ENCODE measurements at regions not wholly inside any gene's neighbourhood (a gene's known extent, or its start where the extent isn't known, plus 50 kb on each side); places are given as distances from the start of the nearest gene placed in this dataset.

DNA sequence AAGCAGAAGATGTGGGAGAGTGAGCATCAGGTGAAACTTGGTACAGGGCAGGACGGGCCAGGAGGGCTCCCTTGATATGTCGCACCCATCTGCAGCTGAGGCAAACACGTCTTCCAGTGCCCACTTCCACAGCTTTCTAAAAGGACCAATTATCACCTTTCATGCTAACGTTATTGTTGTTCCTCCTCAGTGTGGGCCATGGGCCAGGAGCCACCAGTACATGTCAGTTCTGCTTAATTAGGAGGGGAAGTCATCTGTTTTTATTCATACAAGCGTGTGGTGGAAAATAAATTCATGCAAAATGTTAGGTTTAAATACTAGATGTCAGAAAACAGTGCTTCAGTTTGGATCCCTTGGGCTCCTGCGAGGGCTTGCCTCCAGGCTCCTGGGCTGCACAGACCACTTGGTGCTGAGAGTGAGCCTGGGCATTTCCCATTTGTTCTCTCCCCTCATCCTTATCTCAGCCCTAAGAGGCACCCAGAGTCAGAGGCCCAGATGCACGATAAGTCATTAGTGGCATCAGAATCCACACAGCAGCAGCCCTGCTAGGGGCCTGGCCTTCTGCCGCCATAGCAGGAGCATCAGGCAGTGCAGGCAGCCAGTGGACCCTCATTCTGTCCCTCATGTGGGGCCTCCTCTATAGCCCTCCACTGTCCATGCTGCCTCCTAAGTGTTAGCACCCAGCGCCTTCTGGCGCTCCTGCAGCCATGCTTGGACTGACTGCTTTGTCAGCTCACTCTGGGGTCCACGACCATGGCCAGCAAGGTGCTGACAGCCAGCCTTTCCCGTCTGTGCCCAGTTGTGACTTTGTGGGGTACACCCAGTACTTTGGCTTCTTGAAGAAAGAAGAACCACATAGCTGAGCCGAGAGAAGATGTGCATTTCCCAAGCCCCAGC, 539.8 kb upstream of the RAB6C start:
- Histone ChIP-seq H3K27me3 (no peaks in the 10 kb centered on the region), H3K4me2 (peak overlapping the region in 8 of 11 experiments; percentile 9 to 64 (median 48); a peak in 12 of 22 replicates), H3K9me3 (replicated peaks in 1 of 11) (no peaks in the 10 kb centered on the region), H3K4me1 (peaks cover 0 to 30% (median 15%) of the 10 kb centered on the region in 10 experiments; a peak in 11 of 20 replicates), H4K20me1 (no peaks in the 10 kb centered on the region), H3K36me3 (no peaks in the 10 kb centered on the region), H3K4me3 (no peak overlapping the region), H3K27ac (no peak overlapping the region), H3K9ac (no peak overlapping the region)
- no peak for TF ChIP-seq Cebpa-rat (IDR thresholded peaks at IDR 0.05)

DNA sequence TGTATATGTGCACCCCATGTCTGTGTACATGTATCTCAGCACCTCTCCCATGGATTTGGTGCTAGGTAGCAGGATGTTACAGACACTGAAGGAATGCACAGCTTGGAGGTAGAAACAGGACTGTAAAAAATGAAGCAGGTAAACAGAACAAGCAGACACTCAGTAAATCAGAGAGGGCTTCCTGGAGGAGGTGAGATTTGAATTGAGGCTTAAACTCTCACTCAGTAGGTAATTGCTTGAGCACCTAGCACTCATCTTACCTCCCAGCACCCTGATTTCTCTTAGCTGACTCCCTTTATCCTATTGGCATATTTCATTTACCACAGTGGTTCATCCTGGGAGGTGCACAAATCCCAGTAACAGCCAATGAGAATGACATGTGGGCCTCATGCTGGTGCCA, 537.9 kb upstream of the RAB6C start:
- Histone ChIP-seq H3K9ac (no peak overlapping the region), H3K9me3 (replicated peaks in 1 of 11) (no peaks in the 10 kb centered on the region), H3K36me3 (no peaks in the 10 kb centered on the region), H3K4me1 (peaks cover 0 to 30% (median 15%) of the 10 kb centered on the region in 10 experiments; a peak in 11 of 20 replicates), H3K27ac (no peak overlapping the region), H3K27me3 (no peaks in the 10 kb centered on the region), H3K4me3 (no peak overlapping the region), H4K20me1 (no peaks in the 10 kb centered on the region), H3K4me2 (no peak overlapping the region)
- TF ChIP-seq Cebpa-rat (IDR thresholded peaks at IDR 0.05) = no peak

- no peaks in the 10 kb centered on the region for H3K36me3 ChIP-seq
- H3K4me1 ChIP-seq = peaks cover 0 to 19% (median 15%) of the 10 kb centered on the region in 10 experiments; a peak in 11 of 20 replicates
- no peak overlapping the region for H3K27ac ChIP-seq
- H3K27me3 ChIP-seq = no peaks in the 10 kb centered on the region
- TF ChIP-seq Cebpa-rat (IDR thresholded peaks at IDR 0.05) = no peak
- no peaks in the 10 kb centered on the region for H4K20me1 ChIP-seq
- no peaks in the 10 kb centered on the region for H3K9me3 ChIP-seq (replicated peaks in 1 of 11)
- H3K9ac ChIP-seq = no peak overlapping the region
- no peak overlapping the region for H3K4me2 ChIP-seq
- H3K4me3 ChIP-seq = no peak overlapping the region
These were observed 536.1 kb upstream of the RAB6C start for GRCh38 chr2:129443235-129443864.

GRCh38 chr2:129443865-129444739, 535.4 kb upstream of the RAB6C start:
- Histone ChIP-seq H3K4me3 (no peak overlapping the region), H3K9me3 (replicated peaks in 1 of 11) (no peaks in the 10 kb centered on the region), H3K4me2 (no peak overlapping the region)

GRCh38 chr2:129444751-129445150, 534.7 kb upstream of the RAB6C start:
- H3K4me1 ChIP-seq = peaks cover 0 to 5% (median 2%) of the 10 kb centered on the region in 10 experiments; a peak in 7 of 20 replicates
- no peak overlapping the region for H3K27ac ChIP-seq
- no peak overlapping the region for H3K4me3 ChIP-seq
- no peak overlapping the region for H3K9ac ChIP-seq
- no peaks in the 10 kb centered on the region for H3K9me3 ChIP-seq (replicated peaks in 1 of 11)
- TF ChIP-seq Cebpa-rat (IDR thresholded peaks at IDR 0.05) = no peak
- no peaks in the 10 kb centered on the region for H3K27me3 ChIP-seq
- no peaks in the 10 kb centered on the region for H4K20me1 ChIP-seq
- H3K4me2 ChIP-seq = no peak overlapping the region
- H3K36me3 ChIP-seq = no peaks in the 10 kb centered on the region

More at GRCh38 chr2:129443865-129444739, 535.4 kb upstream of the RAB6C start:
- Histone ChIP-seq H4K20me1 (no peaks in the 10 kb centered on the region), H3K27ac (no peak overlapping the region), H3K36me3 (no peaks in the 10 kb centered on the region), H3K4me1 (peaks cover 0 to 11% (median 8%) of the 10 kb centered on the region in 10 experiments; a peak in 10 of 20 replicates), H3K27me3 (no peaks in the 10 kb centered on the region), H3K9ac (no peak overlapping the region)
- TF ChIP-seq Cebpa-rat (IDR thresholded peaks at IDR 0.05) = no peak

DNA sequence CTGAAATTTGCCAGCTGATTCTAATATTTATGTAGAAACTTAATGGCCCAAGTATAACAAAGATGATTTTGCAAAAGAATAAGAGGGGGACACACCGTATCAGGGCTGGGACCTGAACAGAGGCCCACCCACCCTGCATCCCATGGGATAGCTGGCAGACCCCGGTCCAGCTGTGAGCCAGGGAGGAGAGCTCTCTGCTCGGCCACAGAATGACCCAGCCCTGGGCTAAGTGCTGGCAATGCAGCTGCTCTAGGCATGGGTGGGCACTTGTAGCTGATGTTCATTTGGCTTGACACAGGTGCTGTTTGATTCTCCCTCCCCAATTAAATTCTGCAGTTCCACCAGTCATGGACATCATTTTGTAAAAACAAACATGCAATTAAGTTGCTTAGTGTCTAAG, 522.8 kb upstream of the RAB6C start:
- H3K36me3 ChIP-seq = no peaks in the 10 kb centered on the region
- H3K4me2 ChIP-seq = no peak overlapping the region
- H3K4me3 ChIP-seq = no peak overlapping the region
- H3K9ac ChIP-seq = no peak overlapping the region
- peaks cover 0 to 14% (median 2%) of the 10 kb centered on the region in 10 experiments; a peak in 4 of 20 replicates for H3K4me1 ChIP-seq
- no peak for TF ChIP-seq Cebpa-rat (IDR thresholded peaks at IDR 0.05)
- no peaks in the 10 kb centered on the region for H3K9me3 ChIP-seq (replicated peaks in 1 of 11)
- H3K27ac ChIP-seq = no peak overlapping the region
- no peaks in the 10 kb centered on the region for H4K20me1 ChIP-seq
- no peaks in the 10 kb centered on the region for H3K27me3 ChIP-seq

DNA sequence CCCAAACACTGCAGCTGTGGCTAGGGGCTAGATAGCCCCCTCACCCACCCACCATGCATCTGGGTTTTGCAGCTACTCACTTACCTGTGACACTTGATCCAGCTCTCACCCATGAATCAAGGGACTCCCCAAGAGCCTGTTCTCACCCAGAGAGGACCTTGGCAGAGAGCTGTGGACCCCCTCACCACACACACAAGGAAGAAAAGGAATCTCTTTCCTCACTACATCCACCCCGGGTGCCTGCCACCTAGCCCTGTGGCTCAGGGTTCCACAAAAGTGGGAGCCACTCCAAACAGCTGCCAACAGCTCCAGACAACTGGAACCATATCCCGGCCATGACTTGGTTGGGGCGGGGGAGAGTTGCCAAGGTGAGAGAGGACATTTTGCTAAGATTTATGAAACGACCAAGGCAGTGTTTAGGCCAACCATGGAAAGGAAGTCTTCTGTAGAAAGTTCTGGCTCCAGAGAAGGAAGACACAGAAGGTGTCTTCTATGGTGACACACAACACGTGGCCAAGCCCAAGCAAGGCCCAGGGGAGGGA, 522.1 kb upstream of the RAB6C start:
- Histone ChIP-seq H3K36me3 (no peaks in the 10 kb centered on the region), H3K9me3 (replicated peaks in 1 of 11) (no peaks in the 10 kb centered on the region), H3K4me3 (no peak overlapping the region), H3K27ac (no peak overlapping the region), H3K4me2 (no peak overlapping the region), H3K4me1 (peaks cover 0 to 14% (median 2%) of the 10 kb centered on the region in 10 experiments; a peak in 4 of 20 replicates), H4K20me1 (no peaks in the 10 kb centered on the region), H3K9ac (no peak overlapping the region), H3K27me3 (no peaks in the 10 kb centered on the region)
- no peak for TF ChIP-seq Cebpa-rat (IDR thresholded peaks at IDR 0.05)

DNA sequence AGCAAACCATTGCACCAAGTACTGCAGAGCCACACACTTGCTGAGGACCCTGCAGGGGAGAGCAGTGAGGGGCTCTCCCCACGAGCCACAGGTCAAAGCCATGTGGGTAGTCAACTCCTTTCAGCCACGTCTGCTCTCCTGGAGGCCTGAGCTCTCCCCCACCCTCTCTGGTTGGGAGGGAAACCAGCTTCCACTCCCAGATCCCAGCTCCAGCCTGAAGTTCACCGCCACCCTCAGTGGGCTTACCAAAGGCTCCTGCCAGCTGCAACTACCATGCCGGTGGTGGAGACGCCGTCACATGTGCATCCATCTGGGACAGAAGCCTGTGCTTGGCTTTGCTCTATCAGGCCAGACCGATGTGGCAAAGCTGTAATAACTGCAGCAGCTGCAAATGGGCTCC, 521.5 kb upstream of the RAB6C start:
- no peaks in the 10 kb centered on the region for H4K20me1 ChIP-seq
- no peak for TF ChIP-seq Cebpa-rat (IDR thresholded peaks at IDR 0.05)
- peak overlapping the region in 1 of 11 experiments; percentile 45; a peak in 3 of 22 replicates for H3K4me2 ChIP-seq

More for the DNA sequence above, 521.5 kb upstream of the RAB6C start:
- Histone ChIP-seq H3K9ac (no peak overlapping the region), H3K27ac (no peak overlapping the region), H3K36me3 (no peaks in the 10 kb centered on the region), H3K4me3 (no peak overlapping the region), H3K27me3 (no peaks in the 10 kb centered on the region), H3K9me3 (replicated peaks in 1 of 11) (no peaks in the 10 kb centered on the region), H3K4me1 (peaks cover 0 to 14% (median 2%) of the 10 kb centered on the region in 10 experiments; a peak in 4 of 20 replicates)

All from BLaER1 treated with 17β-estradiol and CSF1 and Interleukin-3, amounts not matched to agents 10 nM and 100 nM (cell line).